HG02763 (cell line): ENCODE measurements at regions not wholly inside any gene's neighbourhood (a gene's known extent, or its start where the extent isn't known, plus 50 kb on each side); places are given as distances from the start of the nearest gene placed in this dataset.

ENCODE experiments used
- ATAC-seq: cut with Tn5 transposase; IDR thresholded peaks from one replicate; pipeline ENCODE4 v1.9.1; 2021; ENCODE audit warnings: mild to moderate bottlenecking, moderate library complexity; ENCODE audit not compliant: unreplicated experiment

DNA sequence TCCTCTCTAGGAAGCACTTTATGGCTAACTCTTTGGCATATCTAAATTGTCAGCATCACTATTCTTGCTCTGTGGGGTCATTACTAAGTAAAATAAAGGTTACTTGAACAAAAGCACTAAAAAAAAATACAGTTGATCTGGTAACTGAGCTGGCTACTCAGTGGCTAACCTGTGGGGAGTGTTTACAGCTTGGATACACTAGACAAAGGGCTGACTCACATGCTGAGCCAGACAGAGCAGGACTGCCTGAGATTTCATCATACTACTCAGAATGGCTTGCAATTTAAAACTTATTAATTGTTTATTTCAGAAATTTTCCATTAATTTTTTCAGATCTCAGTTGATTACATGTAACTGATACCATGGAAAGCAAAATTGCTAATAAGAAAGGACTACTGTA is 1690.4 kb upstream of the SLC39A10 start:
- no peak for ATAC-seq

DNA sequence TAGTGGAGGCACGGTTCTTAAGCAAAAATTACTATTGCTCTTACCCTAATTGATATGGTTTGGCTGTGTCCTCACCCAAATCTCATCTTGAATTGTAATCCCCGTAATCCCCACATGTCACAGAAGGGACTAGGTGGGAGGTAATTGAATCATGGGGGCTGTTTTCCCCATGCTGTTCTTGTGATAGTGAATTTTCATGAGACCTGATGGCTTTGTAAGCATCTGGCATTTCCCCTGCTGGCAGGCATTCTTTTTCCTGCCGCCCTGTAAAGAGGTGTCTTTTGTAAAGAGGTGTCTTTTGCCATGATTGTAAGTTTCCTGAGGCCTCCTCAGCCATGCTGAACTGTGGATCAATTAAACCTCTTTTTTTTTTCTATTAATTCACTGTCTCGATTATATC is 1691.8 kb upstream of the SLC39A10 start:
- ATAC-seq, result no peak

- ATAC-seq, result no peak
Observed at GRCh38 chr2:193963472-193964119, 1693.4 kb upstream of the SLC39A10 start.

DNA sequence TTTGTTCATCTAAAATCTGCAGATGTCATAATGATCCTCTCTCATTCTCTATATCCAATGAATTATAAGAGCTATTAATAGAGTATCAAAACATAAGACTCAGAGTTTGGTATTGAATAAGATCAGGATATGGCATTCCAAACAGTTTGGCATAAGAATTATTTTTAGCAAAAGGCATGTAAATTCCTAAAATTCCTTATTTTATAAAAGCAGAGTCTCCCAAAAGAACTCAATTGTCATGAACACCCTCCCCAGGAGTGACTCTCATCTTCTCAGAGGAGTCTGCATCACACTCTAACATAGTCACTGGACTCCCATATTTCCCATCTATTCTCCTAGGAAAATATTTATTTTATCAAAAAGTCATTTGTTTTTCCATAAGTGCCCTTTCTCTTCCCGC is 1710.2 kb upstream of the SLC39A10 start:
- no peak for ATAC-seq

DNA sequence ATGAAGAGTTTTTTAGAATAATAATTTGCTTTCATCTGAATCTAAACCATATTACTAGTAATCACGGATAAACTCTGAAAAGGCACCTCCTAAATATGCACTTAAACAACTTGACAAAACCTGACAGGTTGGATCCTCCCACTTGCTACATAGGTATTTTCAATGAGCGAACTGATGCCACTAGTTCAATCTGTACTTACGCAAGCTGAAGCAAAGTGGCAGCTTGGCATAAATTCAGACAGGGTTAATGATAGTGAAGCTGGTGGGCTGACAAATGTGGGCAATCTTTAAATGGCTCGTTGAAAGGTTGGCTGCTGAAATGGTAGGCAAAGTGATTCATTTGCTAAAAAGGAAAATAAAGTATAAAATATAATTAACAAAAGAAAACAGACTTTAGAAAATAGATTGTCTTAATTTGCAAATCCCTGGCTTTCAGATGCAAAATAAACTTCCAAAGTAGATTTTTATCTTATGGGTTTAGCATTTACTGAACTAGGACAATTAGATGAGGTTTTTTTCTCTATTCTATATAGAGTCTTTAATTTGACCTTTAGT is 1713.5 kb upstream of the SLC39A10 start:
- no peak for ATAC-seq

- no peak for ATAC-seq
Observed at GRCh38 chr2:193935114-193935513, 1721.9 kb upstream of the SLC39A10 start.

DNA sequence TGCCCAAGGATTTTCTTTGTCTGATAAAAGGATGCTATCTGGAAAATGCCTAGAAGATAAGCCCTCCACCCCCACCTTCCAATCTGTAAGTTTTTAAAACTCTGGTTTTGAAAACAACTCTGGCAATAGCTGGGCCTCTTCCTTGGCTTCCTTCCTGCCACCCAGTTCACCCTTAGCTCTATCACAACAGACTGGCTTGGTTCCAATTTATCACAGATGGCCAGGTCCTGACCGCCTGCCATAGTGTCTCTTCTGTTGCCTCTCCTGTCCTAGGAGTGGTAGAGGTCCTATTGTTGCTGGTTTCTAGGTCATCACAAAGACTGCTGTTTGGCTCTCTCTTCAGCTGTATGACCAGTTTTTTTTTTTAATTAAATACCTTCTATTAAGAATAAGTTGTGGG is 1727.9 kb upstream of the SLC39A10 start:
- ATAC-seq, result no peak

DNA sequence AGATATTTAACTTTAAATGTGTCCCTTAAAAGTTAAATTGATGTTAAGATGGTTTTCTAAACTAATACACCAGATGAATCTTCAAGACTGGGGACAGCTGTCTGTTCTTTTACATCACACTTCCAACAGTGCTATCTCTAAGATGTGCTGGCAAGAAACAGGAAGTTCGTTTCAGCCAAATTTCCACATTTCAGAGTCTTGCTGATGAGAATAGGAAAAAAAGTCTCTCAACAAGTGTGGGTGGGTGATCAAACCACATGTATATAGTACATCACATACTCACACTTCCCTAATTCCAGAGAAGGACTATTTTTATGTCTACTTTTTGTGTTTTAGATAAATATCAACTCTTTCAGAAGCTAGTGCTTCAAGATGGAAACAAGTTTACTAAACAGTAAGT is 1712.8 kb upstream of the TMEFF2 start:
- no peak for ATAC-seq

DNA sequence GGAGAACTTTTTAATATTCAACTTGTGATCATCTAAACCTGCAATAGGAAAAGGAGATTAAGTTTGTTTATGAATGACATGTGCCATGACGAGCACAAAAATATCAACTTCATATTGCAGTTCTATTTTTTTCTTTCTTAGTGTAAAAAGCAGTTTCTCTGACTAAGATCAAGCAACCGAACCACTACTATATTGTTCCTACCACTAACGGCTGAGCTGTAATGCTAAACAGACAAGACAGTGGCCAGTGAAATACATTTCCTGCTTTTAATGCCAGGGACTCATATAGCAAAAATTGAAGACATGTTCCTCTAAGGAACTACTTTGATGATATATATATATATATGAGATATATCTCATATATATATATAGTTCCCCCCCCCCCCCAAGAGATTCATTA is 1705.6 kb upstream of the TMEFF2 start:
- ATAC-seq, result no peak

GRCh38 chr2:193895226-193895625 is 1700.5 kb upstream of the TMEFF2 start:
- ATAC-seq, result no peak

- ATAC-seq, result no peak
Observed at GRCh38 chr2:193894081-193894480, 1699.3 kb upstream of the TMEFF2 start.

DNA sequence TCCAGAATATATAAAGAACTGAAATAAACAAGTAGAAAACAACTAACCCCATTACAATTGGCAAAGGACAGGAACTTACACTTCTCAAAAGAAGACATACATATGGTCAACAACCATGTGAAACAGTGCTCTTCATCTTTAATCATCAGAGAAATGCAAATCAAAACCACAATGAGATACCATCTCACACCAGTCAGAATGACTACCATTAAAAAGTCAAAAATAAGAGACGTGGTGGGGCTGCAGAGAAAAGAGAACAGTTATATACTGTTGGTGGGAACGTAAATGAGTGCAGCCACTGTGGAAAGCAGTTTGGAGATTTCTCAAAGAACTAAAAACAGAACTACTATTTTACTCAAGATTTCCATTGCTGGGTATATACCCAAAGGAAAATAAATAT is 1696.3 kb upstream of the TMEFF2 start:
- no peak for ATAC-seq

DNA sequence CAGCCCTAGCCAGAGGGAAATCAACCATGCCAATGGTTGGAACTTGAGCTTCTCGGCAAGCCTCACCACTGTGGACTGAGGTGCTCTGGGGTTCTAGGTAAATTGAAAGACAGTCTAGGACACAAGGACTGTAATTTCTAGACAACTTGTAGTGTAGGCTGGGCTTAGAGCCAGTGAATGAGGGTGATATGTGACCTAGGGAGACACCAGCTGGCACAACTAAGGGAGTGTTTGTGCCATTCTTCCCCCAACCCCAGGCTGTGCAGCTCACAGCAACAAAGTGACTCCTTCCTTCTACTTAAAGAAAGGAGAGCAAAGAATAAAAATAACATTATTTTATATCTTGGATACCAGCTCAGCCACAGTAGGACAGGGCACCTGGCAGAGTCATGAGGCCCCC is 1690.7 kb upstream of the TMEFF2 start:
- ATAC-seq, result no peak

DNA sequence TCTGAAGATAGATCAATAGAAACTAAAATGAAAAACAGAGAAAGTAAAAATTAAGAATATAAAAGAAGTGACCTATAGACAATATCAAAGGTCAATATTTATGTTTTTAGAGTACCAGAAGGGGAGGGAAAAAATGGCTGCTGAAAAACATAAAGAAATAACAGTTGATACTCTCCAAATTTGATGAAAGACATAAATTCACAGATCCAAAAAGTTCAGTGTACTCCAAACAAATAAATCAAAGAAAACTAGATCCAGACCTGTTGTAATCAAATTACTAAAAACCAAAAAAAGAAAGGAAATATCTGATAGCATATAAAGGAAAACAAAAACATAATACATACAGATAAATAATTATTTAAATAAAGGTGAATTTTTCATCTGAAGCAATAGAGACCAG is 1689.1 kb upstream of the TMEFF2 start:
- no peak for ATAC-seq

GRCh38 chr2:193876980-193877379 is 1682.2 kb upstream of the TMEFF2 start:
- no peak for ATAC-seq

DNA sequence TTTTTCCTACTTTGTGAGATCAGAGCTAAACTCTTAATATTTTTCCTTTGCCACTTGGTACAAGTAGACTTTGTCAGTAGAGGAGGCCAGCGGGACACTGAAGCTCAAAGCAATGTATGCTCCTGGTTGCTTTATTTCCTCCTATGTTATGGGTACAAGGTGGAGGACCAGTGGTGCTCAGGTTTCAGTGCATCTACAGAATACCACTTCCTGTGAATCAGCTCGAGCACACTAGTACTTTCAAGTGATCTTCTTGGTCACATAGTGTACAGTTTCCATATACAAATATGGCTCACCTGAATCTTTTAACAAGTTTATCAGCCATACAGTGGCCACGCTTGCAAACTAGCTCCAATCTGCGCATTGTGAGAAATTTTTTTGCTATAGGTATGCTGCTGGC is 1674.8 kb upstream of the TMEFF2 start:
- ATAC-seq, result no peak

- ATAC-seq, result no peak
Observed at GRCh38 chr2:193868833-193869232, 1674.1 kb upstream of the TMEFF2 start.

DNA sequence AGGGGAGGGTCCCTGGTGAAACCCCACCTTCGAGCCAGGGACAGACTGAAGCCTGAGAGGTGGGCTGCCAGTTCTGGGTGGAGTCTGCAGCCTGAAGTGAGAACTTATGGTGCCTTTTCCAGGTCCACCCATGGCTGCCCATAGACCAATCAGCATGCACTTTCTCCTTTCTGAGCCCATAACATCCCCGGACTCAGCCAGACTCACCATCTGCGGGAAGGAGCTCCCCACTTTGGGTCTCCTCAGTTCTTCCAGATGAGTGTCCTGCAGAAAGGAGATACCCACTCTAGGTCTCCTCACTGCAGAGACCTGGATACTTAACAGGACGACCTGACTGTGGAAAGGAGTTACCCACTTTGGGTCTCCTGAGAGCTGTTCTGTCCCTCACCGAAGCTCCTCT is 1673.4 kb upstream of the TMEFF2 start:
- no peak for ATAC-seq

GRCh38 chr2:193867454-193867853 is 1672.7 kb upstream of the TMEFF2 start:
- ATAC-seq, result no peak

DNA sequence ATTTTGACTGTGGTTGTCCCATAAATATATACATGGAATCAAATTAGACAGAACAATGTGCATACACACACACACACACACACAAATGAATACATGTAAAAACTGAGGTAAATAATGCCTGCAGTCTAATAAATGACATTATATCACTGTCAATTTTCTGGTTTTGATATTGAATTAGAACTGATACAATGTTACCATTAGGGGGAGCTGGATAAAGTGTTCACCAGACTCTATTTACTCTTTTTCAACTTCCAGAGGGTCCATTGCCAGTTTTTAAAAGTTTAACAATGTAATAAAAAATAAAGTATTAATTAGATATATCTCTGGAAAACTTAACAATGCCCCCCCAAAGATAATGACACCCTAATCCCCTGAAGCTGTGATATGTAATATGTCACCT is 1666.8 kb upstream of the TMEFF2 start:
- ATAC-seq, result no peak

- no peak for ATAC-seq
Observed at GRCh38 chr2:193847991-193848390, 1653.3 kb upstream of the TMEFF2 start.

GRCh38 chr2:193847130-193847529 is 1652.4 kb upstream of the TMEFF2 start:
- ATAC-seq, result no peak

DNA sequence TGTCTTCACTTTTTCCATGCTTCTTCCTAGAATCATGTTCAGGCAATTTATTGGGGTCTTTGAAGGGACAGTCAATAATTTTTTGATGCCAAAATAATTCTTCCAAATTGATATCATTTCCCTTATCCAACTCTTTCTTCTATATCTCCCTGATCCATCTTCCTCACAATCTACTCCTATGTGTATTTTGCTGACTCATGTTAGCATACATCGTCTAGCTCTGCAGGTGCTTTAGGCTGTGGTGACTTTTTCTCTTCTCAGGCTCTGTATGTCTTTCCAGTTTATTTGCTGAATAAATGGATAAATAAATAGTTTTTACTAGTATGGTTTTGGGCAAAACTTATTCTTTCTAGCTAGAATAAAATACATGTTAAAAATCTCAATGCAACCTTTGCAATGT is 1650.9 kb upstream of the TMEFF2 start:
- ATAC-seq, result no peak
